ENCODE measurements at regions not wholly inside any gene's neighbourhood (a gene's known extent, or its start where the extent isn't known, plus 50 kb on each side); places are given as distances from the start of the nearest gene placed in this dataset.

DNA sequence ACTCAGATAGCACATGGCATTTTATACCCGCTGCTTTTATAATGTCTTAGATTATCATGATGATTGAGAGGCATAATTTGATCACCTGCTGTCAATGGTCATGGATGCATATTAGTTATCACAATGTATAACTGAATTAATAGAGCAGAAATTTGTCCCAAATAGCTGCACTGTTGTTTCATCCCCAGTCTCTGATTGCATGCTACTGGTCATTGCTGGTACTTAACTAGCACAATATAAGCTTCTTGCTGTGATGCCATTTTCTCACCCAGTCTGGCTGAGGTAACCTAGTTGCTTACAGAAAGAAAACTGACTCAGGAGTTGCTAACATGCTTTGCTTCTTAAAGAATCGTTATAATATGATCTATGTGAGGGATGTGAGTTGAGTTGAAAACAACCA, 76.8 kb upstream of the PLEKHA5 start:
- no peak for DNase-seq
- Histone ChIP-seq H3K9me3 (replicated peaks) (peaks cover 6% of the 10 kb centered on the region), H3K36me3 (no peaks in the 10 kb centered on the region), H3K4me1 (no peaks in the 10 kb centered on the region), H3K4me3 (no peak overlapping the region), H3K27ac (replicated peaks) (no peak overlapping the region), H3K27me3 (ENCODE audit: low read depth) (no peaks in the 10 kb centered on the region)
- intact Hi-C loops (cut with micrococcal nuclease) = no loop called here
- TF ChIP-seq, protein P1, sequence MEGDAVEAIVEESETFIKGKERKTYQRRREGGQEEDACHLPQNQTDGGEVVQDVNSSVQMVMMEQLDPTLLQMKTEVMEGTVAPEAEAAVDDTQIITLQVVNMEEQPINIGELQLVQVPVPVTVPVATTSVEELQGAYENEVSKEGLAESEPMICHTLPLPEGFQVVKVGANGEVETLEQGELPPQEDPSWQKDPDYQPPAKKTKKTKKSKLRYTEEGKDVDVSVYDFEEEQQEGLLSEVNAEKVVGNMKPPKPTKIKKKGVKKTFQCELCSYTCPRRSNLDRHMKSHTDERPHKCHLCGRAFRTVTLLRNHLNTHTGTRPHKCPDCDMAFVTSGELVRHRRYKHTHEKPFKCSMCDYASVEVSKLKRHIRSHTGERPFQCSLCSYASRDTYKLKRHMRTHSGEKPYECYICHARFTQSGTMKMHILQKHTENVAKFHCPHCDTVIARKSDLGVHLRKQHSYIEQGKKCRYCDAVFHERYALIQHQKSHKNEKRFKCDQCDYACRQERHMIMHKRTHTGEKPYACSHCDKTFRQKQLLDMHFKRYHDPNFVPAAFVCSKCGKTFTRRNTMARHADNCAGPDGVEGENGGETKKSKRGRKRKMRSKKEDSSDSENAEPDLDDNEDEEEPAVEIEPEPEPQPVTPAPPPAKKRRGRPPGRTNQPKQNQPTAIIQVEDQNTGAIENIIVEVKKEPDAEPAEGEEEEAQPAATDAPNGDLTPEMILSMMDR (IDR thresholded peaks at IDR 0.05; ENCODE audit: borderline replicate concordance) = no peak

DNA sequence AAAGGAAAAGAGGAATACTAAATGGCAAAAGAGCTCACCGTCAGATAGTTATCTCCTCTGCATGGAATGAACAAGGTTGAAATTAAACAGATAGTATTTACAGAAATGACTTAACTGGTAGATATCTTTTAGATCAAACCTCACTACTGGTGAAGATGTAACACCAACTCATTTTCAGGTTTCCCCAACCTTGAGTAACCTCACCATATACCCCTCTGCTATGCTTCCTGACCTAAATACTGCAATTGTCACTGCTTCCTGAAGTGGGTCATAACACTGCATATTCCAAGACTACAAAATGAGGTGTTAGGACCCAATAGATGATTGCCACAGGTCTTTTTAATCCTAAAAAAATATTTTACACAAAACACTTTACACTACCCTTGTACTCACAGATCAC, 76.3 kb upstream of the PLEKHA5 start:
- Histone ChIP-seq H3K4me1 (peaks cover 3% of the 10 kb centered on the region), H3K27me3 (ENCODE audit: low read depth) (no peaks in the 10 kb centered on the region), H3K36me3 (no peaks in the 10 kb centered on the region), H3K27ac (replicated peaks) (no peak overlapping the region), H3K9me3 (replicated peaks) (peaks cover 6% of the 10 kb centered on the region), H3K4me3 (no peak overlapping the region)
- no peak for DNase-seq
- intact Hi-C loops (cut with micrococcal nuclease) = no loop called here
- TF ChIP-seq, protein P1 (IDR thresholded peaks at IDR 0.05; ENCODE audit: borderline replicate concordance) = no peak

DNA sequence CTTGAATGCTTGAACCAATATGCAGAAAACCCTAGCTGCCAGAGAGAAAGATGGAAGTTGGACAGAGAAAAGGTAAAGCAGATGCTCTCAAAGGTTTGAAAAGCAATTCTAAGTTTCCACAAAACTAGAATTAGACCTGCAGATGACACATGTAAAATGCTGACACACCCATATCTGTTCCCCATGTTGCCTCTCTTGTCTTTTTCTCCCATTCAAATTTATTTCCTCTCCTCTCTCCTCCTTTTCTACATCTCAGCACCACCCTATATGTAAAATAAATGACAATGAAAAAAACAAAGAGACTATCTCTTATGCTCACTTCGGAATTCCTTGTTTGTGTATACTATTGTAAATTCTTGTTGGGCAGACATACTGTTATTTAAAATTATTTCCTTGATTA, 75.5 kb upstream of the PLEKHA5 start:
- H3K36me3 ChIP-seq = no peaks in the 10 kb centered on the region
- peaks cover 6% of the 10 kb centered on the region for H3K9me3 ChIP-seq (replicated peaks)
- DNase-seq = no peak
- H3K27me3 ChIP-seq (ENCODE audit: low read depth) = no peaks in the 10 kb centered on the region
- TF ChIP-seq, protein P1 (IDR thresholded peaks at IDR 0.05; ENCODE audit: borderline replicate concordance) = no peak
- peaks cover 11% of the 10 kb centered on the region for H3K4me1 ChIP-seq
- H3K4me3 ChIP-seq = no peak overlapping the region
- no peak overlapping the region for H3K27ac ChIP-seq (replicated peaks)
- intact Hi-C loops (cut with micrococcal nuclease) = no loop called here

DNA sequence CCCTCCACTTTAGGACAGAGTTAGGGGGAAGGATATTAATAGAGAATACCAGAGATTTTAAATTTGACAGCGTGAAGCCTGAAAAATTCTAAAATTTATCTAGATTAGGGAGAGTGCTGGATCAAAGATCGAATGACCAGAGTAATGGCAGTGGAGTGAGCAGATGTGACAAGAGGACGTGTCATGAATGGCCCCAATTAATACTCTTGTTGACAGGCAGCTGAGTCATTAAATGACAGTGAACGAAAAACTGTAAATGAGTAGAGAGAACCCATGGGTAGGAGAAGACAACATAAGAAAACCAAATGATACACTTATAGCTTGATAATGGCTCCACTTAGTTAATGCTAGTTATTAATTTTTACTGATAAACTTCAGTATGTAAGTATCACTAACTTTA, 73.9 kb upstream of the PLEKHA5 start:
- Histone ChIP-seq H3K4me1 (peaks cover 14% of the 10 kb centered on the region), H3K9me3 (replicated peaks) (no peaks in the 10 kb centered on the region), H3K36me3 (no peaks in the 10 kb centered on the region), H3K27me3 (ENCODE audit: low read depth) (no peaks in the 10 kb centered on the region), H3K27ac (replicated peaks) (no peak overlapping the region), H3K4me3 (no peak overlapping the region)
- TF ChIP-seq, protein P1 (IDR thresholded peaks at IDR 0.05; ENCODE audit: borderline replicate concordance) = no peak
- intact Hi-C loops (cut with micrococcal nuclease) = no loop called here
- DNase-seq = no peak

DNA sequence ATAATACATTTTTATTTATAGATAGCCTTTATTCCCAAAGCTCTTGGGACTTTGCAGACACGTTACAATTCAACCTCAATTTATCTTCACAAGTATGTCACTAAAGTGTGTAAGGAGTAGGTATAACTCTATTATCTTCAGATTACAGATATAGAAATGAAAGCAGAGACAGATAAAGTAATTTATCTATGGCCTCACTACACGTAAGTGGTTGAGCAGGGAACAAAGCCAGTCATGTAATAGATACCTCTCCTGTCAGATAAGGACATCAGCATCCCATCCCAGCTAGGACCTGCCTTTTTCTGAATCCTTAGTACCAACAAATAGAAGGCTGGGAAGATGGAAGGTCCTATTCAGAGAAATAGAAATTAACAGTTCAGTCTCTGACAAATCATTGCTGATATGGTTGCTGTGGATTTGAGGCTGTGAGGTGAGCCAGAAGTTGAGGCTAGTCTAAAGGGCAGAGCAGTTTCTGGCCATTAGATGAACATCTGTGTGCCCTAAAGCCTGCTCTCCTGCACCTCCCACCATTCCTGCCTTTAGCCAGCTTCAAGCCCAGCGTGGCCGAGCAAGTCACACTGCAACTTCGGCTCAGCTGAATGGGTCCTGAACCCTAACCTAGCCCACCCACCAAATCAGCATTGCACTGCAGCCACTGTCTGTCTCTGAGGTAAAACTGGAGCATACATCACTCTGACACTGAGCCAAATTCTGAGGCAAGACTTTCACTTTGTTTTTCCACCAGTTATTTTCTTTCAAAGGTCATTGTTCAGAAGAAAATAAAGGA, 71.1 kb upstream of the PLEKHA5 start:
- no peaks in the 10 kb centered on the region for H3K9me3 ChIP-seq (replicated peaks)
- no peak overlapping the region for H3K27ac ChIP-seq (replicated peaks)
- no peaks in the 10 kb centered on the region for H3K36me3 ChIP-seq
- peak overlapping the region; percentile 27 for H3K4me3 ChIP-seq
- intact Hi-C loops (cut with micrococcal nuclease) = no loop called here
- no peaks in the 10 kb centered on the region for H3K27me3 ChIP-seq (ENCODE audit: low read depth)
- H3K4me1 ChIP-seq = peaks cover 14% of the 10 kb centered on the region
- no peak for DNase-seq
- TF ChIP-seq, protein P1 (IDR thresholded peaks at IDR 0.05; ENCODE audit: borderline replicate concordance) = no peak

Data from left ventricle myocardium inferior (tissue), 1 donor.